ENCODE measurements at regions not wholly inside any gene's neighbourhood (a gene's known extent, or its start where the extent isn't known, plus 50 kb on each side); places are given as distances from the start of the nearest gene placed in this dataset.

- TF ChIP-seq, protein P1, sequence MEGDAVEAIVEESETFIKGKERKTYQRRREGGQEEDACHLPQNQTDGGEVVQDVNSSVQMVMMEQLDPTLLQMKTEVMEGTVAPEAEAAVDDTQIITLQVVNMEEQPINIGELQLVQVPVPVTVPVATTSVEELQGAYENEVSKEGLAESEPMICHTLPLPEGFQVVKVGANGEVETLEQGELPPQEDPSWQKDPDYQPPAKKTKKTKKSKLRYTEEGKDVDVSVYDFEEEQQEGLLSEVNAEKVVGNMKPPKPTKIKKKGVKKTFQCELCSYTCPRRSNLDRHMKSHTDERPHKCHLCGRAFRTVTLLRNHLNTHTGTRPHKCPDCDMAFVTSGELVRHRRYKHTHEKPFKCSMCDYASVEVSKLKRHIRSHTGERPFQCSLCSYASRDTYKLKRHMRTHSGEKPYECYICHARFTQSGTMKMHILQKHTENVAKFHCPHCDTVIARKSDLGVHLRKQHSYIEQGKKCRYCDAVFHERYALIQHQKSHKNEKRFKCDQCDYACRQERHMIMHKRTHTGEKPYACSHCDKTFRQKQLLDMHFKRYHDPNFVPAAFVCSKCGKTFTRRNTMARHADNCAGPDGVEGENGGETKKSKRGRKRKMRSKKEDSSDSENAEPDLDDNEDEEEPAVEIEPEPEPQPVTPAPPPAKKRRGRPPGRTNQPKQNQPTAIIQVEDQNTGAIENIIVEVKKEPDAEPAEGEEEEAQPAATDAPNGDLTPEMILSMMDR (IDR thresholded peaks at IDR 0.05), result no peak
- no peak for TF ChIP-seq POLR2A (IDR thresholded peaks at IDR 0.05)
These were observed 661.5 kb upstream of the FRG1 start for GRCh38 chr4:189279188-189279587.

Measured in gastroesophageal sphincter (tissue), 3 donors.